Urinary bladder (tissue), 3 donors: ENCODE measurements at regions not wholly inside any gene's neighbourhood (a gene's known extent, or its start where the extent isn't known, plus 50 kb on each side); places are given as distances from the start of the nearest gene placed in this dataset.
"Not testable (repeated sequence)": the region's sequence is repeated elsewhere in the genome, so short reads cannot be mapped to it uniquely, and the experiment has no call there.

Source experiments
- DNase-seq: peaks from one replicate; pipeline ENCODE4 v3.0.0-alpha.2; 2015; ENCODE audit errors: extremely low spot score
- H3K27ac ChIP-seq: one replicate; pipeline ENCODE4 v1.5.1; 2013; ENCODE audit warnings: low read depth, mild to moderate bottlenecking, moderate library complexity
- H3K36me3 ChIP-seq: one replicate; pipeline ENCODE4 v1.6.1; 2013; ENCODE audit warnings: mild to moderate bottlenecking, moderate library complexity; ENCODE audit not compliant: insufficient read depth
- H3K4me1 ChIP-seq: one replicate; pipeline ENCODE4 v1.6.1; 2013; ENCODE audit warnings: mild to moderate bottlenecking, moderate library complexity; ENCODE audit not compliant: insufficient read depth
- H3K4me3 ChIP-seq: one replicate; pipeline ENCODE4 v1.5.1; 2013; ENCODE audit warnings: low read depth, low read length
- WGBS: extraction: QIAGEN DNeasy Blood & Tissue Kit; methylation state at CpG from one replicate; pipeline ENCODE4 v1.1.7; 2013; 5-methylcytosine and 5-hydroxymethylcytosine counted together
- donor health status: healthy with polysubstance abuse.
- donor health status: healthy.

- Histone ChIP-seq H3K4me3 (no peak overlapping the region), H3K36me3 (no peaks in the 10 kb centered on the region), H3K27ac (no peak overlapping the region), H3K4me1 (peaks cover 1% of the 10 kb centered on the region)
- DNase-seq, result no peak
- WGBS, result 84% methylated on average over 5 of the region's 5 CpGs
Measured at GRCh38 chr7:69419934-69420333, 178.3 kb upstream of the AUTS2 start.

GRCh38 chr7:69422574-69422985, 175.7 kb upstream of the AUTS2 start:
- H3K36me3 ChIP-seq, result no peaks in the 10 kb centered on the region
- no peak overlapping the region for H3K27ac ChIP-seq
- peaks cover 1% of the 10 kb centered on the region for H3K4me1 ChIP-seq
- no peak overlapping the region for H3K4me3 ChIP-seq
- 33% methylated on average over 4 of the region's 4 CpGs for WGBS
- no peak for DNase-seq

GRCh38 chr7:69426705-69427104, 171.6 kb upstream of the AUTS2 start:
- Histone ChIP-seq H3K36me3 (no peaks in the 10 kb centered on the region), H3K27ac (no peak overlapping the region), H3K4me3 (no peak overlapping the region), H3K4me1 (peaks cover 1% of the 10 kb centered on the region)
- 82% methylated on average over 7 of the region's 7 CpGs for WGBS
- DNase-seq, result no peak

- Histone ChIP-seq H3K4me1 (no peaks in the 10 kb centered on the region), H3K4me3 (no peak overlapping the region), H3K27ac (no peak overlapping the region), H3K36me3 (no peaks in the 10 kb centered on the region)
- 89% methylated on average over 4 of the region's 4 CpGs for WGBS
- DNase-seq, result no peak
Measured at GRCh38 chr7:69428089-69428488, 170.2 kb upstream of the AUTS2 start.

- Histone ChIP-seq H3K36me3 (no peaks in the 10 kb centered on the region), H3K4me3 (no peak overlapping the region), H3K4me1 (no peaks in the 10 kb centered on the region), H3K27ac (peak overlapping the region; percentile 74)
- 6% methylated on average over 16 of the region's 16 CpGs for WGBS
- peak; percentile 67 for DNase-seq
Measured at GRCh38 chr7:69429911-69430383, 168.3 kb upstream of the AUTS2 start.

- Histone ChIP-seq H3K4me1 (no peaks in the 10 kb centered on the region), H3K27ac (peak overlapping the region; percentile 74), H3K36me3 (no peaks in the 10 kb centered on the region), H3K4me3 (no peak overlapping the region)
- no peak for DNase-seq
- 41% methylated on average over 16 of the region's 16 CpGs for WGBS
Measured at GRCh38 chr7:69430384-69431021, 167.8 kb upstream of the AUTS2 start.

- Histone ChIP-seq H3K27ac (no peak overlapping the region), H3K4me1 (no peaks in the 10 kb centered on the region), H3K36me3 (no peaks in the 10 kb centered on the region), H3K4me3 (no peak overlapping the region)
- WGBS, result 86% methylated on average over 4 of the region's 4 CpGs
- DNase-seq, result no peak
Measured at GRCh38 chr7:69431626-69432025, 166.6 kb upstream of the AUTS2 start.

GRCh38 chr7:69432276-69432675, 166.0 kb upstream of the AUTS2 start:
- not testable (repeated sequence) for H3K27ac ChIP-seq, H3K36me3 ChIP-seq, H3K4me3 ChIP-seq, DNase-seq, H3K4me1 ChIP-seq
- WGBS, result 93% methylated on average over 5 of the region's 5 CpGs

GRCh38 chr7:69433081-69433480, 165.2 kb upstream of the AUTS2 start:
- no peak for DNase-seq
- 90% methylated on average over 1 of the region's 1 CpG for WGBS
- Histone ChIP-seq H3K4me1 (no peaks in the 10 kb centered on the region), H3K4me3 (no peak overlapping the region), H3K36me3 (no peaks in the 10 kb centered on the region), H3K27ac (no peak overlapping the region)

GRCh38 chr7:69434398-69434815, 163.9 kb upstream of the AUTS2 start:
- Histone ChIP-seq H3K27ac (no peak overlapping the region), H3K4me1 (no peaks in the 10 kb centered on the region), H3K36me3 (no peaks in the 10 kb centered on the region), H3K4me3 (no peak overlapping the region)
- 85% methylated on average over 5 of the region's 5 CpGs for WGBS
- DNase-seq, result no peak

- H3K4me1 ChIP-seq, result no peaks in the 10 kb centered on the region
- DNase-seq, result no peak
- H3K36me3 ChIP-seq, result no peaks in the 10 kb centered on the region
- no peak overlapping the region for H3K27ac ChIP-seq
- H3K4me3 ChIP-seq, result no peak overlapping the region
- 95% methylated on average over 5 of the region's 5 CpGs for WGBS
Measured at GRCh38 chr7:69435711-69436110, 162.6 kb upstream of the AUTS2 start.

GRCh38 chr7:69436946-69437345, 161.3 kb upstream of the AUTS2 start:
- Histone ChIP-seq H3K4me3 (no peak overlapping the region), H3K4me1 (no peaks in the 10 kb centered on the region), H3K27ac (no peak overlapping the region), H3K36me3 (no peaks in the 10 kb centered on the region)
- 20% methylated on average over 1 of the region's 1 CpG for WGBS
- DNase-seq, result no peak

GRCh38 chr7:69438584-69439412, 159.5 kb upstream of the AUTS2 start:
- H3K36me3 ChIP-seq, result no peaks in the 10 kb centered on the region
- no peak for DNase-seq
- WGBS, result 57% methylated on average over 16 of the region's 16 CpGs
- H3K4me3 ChIP-seq, result no peak overlapping the region
- no peak overlapping the region for H3K27ac ChIP-seq
- H3K4me1 ChIP-seq, result no peaks in the 10 kb centered on the region

GRCh38 chr7:69439636-69440325, 158.5 kb upstream of the AUTS2 start:
- Histone ChIP-seq H3K4me3 (no peak overlapping the region), H3K4me1 (no peaks in the 10 kb centered on the region), H3K36me3 (no peaks in the 10 kb centered on the region), H3K27ac (no peak overlapping the region)
- 94% methylated on average over 1 of the region's 1 CpG for WGBS
- no peak for DNase-seq
